GM19239 (cell line): ENCODE measurements at regions not wholly inside any gene's neighbourhood (a gene's known extent, or its start where the extent isn't known, plus 50 kb on each side); places are given as distances from the start of the nearest gene placed in this dataset.

ENCODE experiments used
- DNase-seq: peaks from one replicate; pipeline ENCODE4 v3.0.0; 2011; ENCODE audit warnings: low spot score; ENCODE audit not compliant: insufficient read length
- FAIRE-seq: peaks from 2 replicates; lab custom pipeline; 2011; peaks lifted over from hg19 to GRCh38; lab: Jason Lieb, UNC

DNA sequence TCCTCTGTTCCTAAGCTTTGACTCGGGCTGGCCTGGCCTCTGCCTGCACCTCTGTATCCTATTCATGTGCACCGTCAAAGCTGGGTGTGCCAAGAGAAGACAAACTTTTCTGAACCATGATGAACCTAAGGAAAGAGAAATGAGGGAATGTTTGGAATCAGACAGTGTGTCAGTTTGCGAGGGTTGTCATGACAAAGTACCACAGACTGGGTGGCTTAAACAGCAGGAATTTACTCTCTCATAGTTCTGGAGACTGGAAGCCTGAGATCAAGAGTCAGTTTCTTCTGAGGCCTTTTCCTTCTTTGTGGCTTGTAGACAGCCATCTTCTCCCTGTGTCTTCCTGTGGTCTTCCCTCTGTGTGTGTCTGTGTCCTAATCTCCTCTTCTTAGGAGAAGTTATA is 129.0 kb downstream of the KATNIP start:
- no peak for FAIRE-seq

DNA sequence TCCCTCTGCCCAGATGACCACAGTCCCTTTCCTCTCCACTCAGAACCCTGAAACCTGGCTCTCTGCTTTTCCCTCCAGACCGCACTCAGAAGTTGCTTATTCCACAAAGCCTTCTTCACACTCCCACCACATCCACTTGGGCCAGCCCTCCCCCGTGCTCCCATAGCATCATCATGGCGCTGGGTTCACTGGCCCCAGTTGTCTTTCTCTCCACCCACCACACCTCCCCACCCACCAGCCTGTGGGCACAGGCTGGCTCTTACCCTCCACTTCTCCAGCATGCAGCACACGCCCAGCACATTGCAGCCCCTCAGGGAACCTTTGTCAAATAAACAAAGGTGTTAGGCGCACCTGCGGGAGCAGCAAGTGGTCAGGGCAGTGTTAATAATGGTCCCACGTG is 130.0 kb downstream of the KATNIP start:
- DNase-seq (no peak), FAIRE-seq (no peak)

More for the DNA sequence above, 129.0 kb downstream of the KATNIP start:
- DNase-seq, result no peak

DNA sequence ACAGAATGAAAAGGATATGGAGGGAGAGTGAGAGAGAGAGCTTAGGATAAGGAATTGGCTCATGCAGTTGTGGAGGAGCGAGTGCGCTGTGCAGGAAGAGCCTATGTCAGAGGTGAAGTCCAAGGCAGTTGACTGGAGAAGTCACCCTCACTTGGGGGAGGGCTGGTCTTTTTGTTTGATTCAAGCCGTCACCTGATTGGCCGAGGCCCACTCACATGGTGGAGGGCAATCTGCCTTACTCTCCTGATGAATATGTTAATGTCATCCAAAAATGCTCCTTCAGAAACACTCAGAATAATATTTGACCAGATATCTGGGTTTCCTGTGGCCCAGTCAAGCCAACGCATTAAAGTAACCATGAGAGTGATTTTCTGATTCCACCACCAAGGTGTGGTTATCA is 131.7 kb downstream of the KATNIP start:
- no peak for FAIRE-seq
- DNase-seq, result no peak

DNA sequence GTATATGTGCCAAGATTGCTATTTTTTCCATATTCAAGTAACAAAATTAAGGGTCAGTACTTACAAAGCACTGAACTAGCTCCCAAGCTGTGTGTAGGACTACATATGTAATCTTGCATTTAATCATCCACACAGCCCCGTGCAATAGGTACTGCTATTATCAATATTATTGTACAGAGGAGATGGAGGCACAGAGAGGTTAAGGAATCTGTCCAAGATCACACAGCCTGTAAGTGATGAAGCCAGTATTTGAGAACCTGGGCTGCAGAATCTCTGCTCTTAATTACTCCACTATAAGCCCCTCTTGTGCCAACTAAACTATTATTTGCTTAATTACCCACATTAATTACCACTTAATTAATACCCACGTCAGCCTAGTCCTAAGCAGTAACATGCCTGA is 134.1 kb downstream of the KATNIP start:
- no peak for FAIRE-seq
- DNase-seq, result no peak

DNA sequence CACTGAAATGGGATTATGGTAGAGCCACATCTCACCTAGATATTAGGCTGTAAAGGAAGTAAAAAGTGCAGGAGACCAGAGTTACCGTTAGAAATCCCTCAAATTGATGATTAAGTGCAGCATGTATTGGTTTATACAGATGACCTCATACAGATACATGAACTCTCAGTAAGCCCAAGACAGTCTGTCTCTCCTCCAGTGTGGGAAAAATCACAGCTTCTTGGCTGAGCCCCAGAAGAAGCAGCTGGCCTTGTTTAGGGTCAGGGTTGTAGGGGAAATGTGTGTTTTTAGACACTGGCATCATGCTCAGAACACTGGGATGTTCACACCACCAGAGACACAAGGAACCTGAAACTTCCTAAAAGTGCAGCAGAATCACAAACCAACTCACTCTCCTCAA is 135.9 kb downstream of the KATNIP start:
- no peak for FAIRE-seq
- DNase-seq, result no peak

DNA sequence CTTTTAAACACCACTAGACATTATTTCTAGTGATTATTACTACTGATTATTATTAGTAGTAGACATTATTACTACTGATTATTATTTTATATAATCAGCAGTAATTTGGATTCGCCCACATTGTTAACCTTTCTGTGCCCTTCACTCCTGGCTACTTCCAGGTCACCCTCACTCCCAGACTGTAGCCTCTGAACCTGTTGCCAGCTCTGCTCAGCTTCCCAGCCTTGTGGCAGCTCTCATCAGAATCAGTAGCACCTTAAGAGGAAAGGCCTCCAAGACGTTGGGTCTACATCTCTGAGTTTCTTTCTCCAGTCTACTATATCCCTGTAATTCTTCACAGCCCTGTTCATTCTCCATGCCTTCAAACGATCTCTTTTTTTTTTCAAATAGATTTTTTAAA is 137.0 kb downstream of the KATNIP start:
- FAIRE-seq (no peak), DNase-seq (no peak)

DNA sequence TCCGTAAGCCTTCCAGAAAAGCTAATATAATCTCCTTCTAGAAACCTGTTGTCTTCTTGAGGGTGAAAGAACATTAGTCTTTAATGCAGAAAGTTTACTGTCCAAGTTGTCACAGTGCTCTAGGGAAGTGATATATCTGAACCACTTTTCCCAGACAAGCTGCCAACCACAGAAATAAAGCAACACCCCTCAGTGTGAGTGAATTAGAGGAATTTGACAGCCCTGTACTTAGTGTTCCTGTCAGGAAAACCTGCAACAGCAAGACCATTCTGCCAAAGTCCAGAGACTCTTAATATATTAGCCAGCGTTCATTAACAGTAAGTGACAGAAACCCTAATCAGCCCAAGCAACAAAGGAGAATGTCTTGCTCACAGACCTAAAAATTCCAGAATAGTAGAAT is 137.7 kb downstream of the KATNIP start:
- DNase-seq (no peak), FAIRE-seq (no peak)

DNA sequence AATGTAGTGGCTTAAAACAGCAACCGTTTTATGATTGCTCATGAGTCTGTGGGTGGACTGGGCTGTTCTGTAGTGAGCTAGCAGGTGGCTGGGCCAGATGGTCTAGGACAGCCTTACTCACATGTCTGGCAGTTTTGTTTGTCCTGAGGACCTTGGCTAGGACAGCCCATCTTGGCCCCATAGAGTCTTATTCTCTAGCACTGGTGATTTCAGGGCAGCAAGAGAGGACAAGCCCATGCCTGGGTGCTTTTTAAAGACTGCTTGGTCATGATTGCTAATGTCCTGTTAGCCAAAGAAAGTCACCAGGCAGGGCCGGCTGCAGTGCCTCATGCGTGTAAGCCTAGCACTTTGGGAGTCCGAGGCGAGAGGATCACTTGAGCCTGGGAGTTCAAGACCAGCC is 139.8 kb downstream of the KATNIP start:
- FAIRE-seq (no peak), DNase-seq (no peak)

DNA sequence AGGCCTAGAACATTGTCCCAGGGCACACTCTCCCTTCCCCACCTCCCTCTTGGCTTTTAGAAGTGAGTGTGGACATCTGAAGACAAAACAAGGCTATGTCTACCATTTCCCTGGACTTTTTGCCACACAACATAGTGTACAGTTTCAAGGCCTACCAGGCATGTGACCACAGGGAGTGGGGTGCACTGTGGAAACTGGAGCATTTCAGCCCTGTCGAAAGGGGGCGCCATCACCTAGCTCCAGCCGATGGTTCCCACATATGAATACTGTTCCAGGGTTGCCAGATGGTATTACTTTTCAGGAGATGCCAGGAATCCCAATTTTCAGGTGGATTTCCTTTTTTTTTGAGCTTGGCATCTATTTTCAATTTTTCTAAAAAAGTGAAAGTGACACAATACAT is 140.7 kb downstream of the KATNIP start:
- FAIRE-seq (no peak), DNase-seq (no peak)

DNA sequence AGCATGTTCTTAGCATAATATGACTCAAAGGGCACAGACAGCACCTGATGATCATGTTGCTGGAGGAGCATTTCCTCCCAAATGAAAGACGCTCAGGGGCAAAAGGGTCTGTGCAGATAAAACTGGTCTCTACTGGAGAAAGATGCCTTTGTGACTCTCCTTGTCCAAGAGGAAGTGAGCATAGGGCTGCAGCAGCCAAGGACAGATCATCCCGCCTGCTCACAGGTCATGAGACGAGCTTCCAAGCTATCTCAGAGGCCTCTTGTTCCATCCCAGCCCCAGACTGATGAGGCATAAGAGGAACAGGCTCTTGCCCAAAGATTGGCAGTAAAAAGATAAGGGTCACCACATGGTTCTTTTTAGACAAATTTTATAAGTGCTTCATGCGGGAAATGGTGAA is 141.8 kb downstream of the KATNIP start:
- FAIRE-seq (no peak), DNase-seq (no peak)

DNA sequence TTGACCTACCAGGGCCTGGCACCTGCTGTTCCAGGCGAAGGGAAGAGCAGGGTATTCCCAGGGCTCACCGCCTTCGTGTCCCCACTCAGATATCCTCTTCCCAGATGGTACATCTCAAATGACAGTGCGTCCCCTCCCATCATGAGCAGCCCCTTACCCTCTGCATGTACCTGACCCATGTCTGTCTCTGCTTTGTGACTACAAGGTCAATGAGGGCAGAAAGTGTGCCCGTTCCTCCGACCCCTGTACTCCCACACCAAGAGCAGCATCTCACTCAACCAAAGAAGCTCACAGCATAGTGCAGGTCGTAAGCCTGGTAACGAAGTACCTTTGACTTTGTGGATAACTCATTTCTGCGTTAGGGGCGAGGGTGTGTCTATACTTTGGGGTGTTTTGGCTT is 142.6 kb downstream of the KATNIP start:
- FAIRE-seq (no peak), DNase-seq (no peak)

DNA sequence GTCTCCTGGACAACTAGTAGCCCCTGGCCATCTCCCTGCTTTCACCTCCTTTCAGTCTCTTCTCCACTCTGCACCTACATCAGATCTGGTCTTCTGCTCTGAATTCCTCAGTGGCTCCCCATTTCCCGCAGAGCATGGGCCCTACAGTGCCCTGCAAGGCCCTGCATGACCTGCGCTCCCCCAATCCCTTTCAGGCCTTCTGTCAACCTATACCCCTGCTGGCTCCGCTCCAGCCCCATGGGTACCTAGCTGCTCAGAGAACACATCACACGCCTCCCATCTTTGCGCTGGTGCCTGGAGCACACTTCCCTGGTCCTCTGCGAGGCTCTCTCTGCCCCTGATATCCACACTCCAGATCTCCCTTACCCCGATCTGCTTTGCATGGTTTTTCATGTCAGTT is 145.2 kb downstream of the KATNIP start:
- FAIRE-seq (no peak), DNase-seq (no peak)

DNA sequence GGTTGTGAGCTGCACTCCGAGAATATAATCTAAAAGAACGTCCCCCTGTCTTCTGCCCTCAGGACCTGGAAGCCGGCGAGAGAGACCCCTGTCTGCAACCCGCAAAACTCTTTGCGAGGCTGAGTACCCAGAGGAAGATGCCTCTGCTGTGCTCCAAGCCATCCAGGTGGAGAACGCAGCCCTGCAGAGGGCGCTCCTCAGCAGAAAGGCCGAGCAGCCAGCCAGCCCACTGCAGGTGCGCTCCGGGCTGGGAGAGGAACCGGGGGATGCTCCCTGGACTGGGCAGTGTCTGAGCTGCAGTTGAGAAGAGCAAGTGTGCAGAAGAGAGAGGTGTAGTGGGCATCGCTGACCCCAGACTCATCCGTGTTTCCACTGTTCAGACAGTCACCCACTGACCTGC is 148.3 kb downstream of the KATNIP start:
- DNase-seq (no peak), FAIRE-seq (no peak)

DNA sequence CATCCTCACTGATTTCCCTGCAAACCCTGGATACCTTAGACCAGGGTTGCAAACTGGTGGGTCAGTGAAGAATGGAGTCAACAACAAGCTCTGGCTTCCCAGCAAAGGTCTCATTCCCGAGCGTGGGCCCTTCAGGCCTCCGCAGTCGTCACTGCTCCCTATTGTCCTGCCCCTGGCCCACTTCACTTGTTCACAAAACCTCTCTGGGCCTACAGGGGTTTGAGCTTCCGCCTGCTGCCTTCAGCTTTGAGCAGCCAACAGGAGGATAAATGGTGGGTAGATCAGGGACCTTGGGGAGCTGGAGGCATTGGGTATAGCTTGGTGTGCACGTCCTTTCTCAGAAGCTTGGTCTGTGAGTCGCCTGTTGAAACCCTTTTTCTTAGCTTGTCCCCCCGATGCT is 148.8 kb downstream of the KATNIP start:
- FAIRE-seq, result no peak
- DNase-seq, result no peak

DNA sequence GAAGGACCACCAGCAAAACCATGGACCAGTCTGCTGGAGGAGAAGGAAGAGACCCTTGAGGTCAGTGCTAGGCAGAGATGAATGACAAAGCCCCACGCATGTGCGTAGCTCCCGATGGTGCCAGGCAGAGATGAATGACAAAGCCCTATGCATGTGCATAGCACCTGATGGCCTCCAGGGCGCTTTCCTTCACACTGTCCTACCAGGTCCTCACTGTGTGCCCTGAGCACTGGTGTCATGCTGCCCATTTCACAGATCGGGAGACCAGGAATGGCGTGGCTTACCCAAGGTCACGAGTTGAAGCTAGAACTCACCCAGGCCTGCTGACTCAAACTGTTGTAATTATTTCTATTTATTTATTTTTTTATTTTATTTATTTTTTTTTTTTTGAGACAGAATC is 149.6 kb downstream of the KATNIP start:
- no peak for DNase-seq
- no peak for FAIRE-seq

DNA sequence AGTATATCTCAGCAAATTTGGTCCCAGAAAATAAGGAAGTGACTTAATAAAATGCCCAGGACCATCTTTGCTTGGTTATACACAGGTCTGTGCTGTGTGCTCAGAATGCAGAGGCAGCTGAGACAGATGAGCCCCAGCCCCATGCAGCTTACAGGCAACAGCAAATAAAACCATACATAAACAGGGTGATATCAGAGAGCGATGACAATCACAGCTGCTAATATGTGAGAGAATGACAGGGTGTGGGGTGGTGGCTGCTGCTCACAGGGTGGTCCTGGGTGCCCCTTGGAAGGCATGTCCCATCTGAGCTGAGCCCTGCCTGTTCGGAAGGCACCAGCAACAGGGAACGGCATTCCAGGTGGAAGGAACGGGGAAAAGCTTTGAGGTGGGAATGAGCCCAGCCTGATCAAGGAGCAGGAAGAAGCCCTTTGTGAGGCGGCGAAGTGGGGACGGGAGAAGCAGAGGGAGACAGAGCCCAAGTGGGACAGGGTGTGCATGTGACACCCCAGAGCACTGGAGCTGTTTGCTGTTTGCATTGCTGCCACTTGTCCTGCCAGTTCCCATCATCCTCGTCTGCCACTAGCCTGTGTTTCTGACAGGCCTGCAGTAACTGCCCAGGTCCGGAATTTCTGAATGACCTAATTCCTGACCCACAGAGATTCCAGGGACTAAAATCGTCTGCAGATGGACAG is 150.5 kb downstream of the KATNIP start:
- FAIRE-seq (no peak), DNase-seq (no peak)

DNA sequence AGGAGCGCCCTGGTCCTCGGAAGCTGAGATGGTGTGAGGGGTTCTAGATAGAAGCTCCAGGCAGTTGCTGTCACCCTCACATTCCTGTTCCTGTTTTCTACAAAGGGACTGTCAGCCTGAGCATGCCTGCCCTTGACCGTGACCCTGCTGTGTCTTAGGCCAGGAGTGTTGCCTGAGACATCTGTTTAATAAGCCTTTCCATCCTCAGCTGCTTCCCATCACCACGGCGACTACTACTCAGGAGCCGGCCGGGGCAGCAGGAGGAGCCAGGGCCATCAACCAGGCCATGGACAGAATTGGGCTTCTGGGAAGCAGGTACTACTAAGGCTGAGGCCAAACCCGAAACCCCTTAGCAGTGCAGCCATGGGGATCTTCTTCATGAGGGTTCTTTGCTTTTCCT is 151.4 kb downstream of the KATNIP start:
- DNase-seq (no peak), FAIRE-seq (no peak)

DNA sequence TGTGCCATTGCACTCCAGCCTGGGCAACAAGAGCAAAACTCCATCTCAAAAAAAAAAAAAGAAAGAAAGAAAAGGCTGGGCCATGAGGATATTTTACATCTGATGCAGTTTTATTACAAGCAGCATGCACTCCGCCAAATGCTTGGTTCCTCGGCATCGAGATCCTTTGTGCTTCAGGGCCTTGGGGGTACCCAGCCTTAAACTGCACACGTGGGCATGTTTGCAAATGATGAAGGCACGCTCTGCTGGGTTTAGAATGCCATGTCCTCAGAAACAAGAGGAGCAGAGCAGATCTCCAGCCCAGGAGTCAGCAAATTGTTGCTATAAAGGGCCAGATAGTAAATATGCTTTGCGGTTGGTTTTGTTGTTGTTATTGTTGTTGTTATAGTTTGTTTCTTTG is 153.2 kb downstream of the KATNIP start:
- no peak for FAIRE-seq
- no peak for DNase-seq

DNA sequence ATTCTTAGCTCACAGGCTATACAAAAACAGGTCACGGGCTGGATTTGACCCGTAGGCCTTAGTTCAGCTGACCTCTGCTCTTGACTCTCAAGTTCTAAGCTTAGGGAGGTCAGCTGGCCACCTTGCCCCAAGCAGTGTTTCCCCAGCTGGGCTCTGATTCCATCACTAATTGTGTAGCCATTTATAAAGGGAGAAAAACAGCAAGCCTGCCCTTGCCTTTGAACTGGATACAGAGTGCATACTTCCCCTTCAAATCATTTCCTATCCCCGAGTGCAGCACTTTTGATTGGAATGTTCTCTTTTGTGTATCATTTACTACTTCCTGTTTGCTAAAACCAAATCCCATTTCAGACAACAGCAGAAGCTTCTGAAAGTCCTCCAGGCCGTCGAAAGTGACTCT is 153.6 kb downstream of the KATNIP start:
- no peak for FAIRE-seq

DNA sequence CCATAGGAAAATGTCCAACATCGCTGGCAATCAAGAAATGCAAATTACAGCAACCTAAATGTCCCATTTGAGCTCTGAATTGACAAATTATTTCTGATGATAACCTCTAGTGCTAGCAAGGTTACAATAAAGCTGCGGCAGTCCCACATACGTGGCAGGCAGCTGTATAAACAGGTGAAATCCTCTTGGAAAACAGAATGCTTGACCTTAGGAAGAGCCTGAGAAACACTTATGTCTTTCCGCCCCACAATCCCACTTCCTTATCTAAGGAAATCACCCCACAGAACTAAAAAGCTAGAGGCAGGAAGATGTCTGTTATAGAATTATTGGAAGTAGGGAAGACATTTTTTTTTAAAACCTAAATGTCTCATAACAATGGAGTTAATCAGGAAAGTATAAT is 154.3 kb downstream of the KATNIP start:
- no peak for FAIRE-seq
- DNase-seq, result no peak

More for the DNA sequence above, 153.6 kb downstream of the KATNIP start:
- no peak for DNase-seq

DNA sequence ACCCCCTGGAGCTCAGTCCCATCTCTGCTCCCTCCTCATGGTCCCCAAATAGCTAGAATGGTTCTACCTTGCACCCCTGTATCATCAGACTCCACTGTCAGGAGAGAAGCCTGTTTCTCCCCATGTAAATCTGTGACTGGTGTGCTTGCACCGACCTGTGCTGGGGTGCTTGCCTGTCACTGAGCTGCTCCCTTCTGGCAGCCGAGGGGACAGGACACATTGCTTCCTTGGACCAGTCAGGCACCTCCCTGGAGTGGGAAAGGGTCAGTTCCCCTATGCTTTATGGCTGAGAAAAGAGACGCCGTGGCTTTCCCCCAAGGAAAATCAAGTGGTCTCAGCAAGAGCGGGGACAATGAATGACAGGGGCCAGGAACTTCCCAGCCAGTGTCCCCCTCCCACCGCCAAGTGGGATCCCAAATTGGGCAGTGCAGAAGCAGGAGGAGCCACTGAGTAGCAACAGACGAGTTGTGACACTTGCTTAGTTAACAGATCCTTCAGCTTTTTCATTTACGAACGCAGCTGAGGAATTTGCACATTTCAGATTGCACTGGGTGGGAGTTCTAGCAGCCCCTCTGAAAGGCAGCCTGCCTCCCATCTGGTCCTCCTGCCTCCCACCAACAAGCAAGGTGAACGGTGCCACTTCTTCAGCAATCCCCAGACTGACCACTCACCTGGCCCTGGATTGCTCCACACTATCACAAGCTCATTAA is 156.4 kb downstream of the KATNIP start:
- no peak for FAIRE-seq
- DNase-seq, result no peak
